Neuron (in vitro differentiated cells): ENCODE measurements at regions not wholly inside any gene's neighbourhood (a gene's known extent, or its start where the extent isn't known, plus 50 kb on each side); places are given as distances from the start of the nearest gene placed in this dataset.

ENCODE experiments used
- H2AFZ ChIP-seq: one replicate; pipeline ENCODE4 v1.6.1; 2013; ENCODE audit warnings: low read depth, mild to moderate bottlenecking, inconsistent platforms, low read length, moderate library complexity
- H3K27me3 ChIP-seq: one replicate; pipeline ENCODE4 v1.6.1; 2013; ENCODE audit warnings: low read length; ENCODE audit not compliant: insufficient read depth
- H3K36me3 ChIP-seq: one replicate; pipeline ENCODE4 v1.6.1; 2013; ENCODE audit warnings: low read length; ENCODE audit not compliant: insufficient read depth
- H3K4me1 ChIP-seq: one replicate; pipeline ENCODE4 v1.6.1; 2013; ENCODE audit warnings: low read length; ENCODE audit not compliant: insufficient read depth
- H3K4me3 ChIP-seq: 2 replicates; pipeline ENCODE4 v1.5.1; 2013; ENCODE audit warnings: mild to moderate bottlenecking, low read length, moderate library complexity
- H3K9me3 ChIP-seq: one replicate; pipeline ENCODE4 v1.6.1; 2013; ENCODE audit warnings: low read length

GRCh38 chr20:11212272-11212671 is 538.5 kb upstream of the JAG1 start:
- H3K4me1 ChIP-seq: peaks cover 12% of the 10 kb centered on the region
- H3K27me3 ChIP-seq: no peaks in the 10 kb centered on the region
- H2AFZ ChIP-seq: no peak overlapping the region
- no peaks in the 10 kb centered on the region for H3K36me3 ChIP-seq
- no peaks in the 10 kb centered on the region for H3K9me3 ChIP-seq
- H3K4me3 ChIP-seq: no peak overlapping the region

GRCh38 chr20:11212902-11213301 is 539.1 kb upstream of the JAG1 start:
- no peak overlapping the region for H2AFZ ChIP-seq
- H3K36me3 ChIP-seq: no peaks in the 10 kb centered on the region
- H3K4me3 ChIP-seq: no peak overlapping the region
- H3K9me3 ChIP-seq: no peaks in the 10 kb centered on the region
- peaks cover 12% of the 10 kb centered on the region for H3K4me1 ChIP-seq
- H3K27me3 ChIP-seq: no peaks in the 10 kb centered on the region

GRCh38 chr20:11214256-11214840 is 540.5 kb upstream of the JAG1 start:
- H3K36me3 ChIP-seq: no peaks in the 10 kb centered on the region
- no peak overlapping the region for H2AFZ ChIP-seq
- H3K4me3 ChIP-seq: no peak overlapping the region
- no peaks in the 10 kb centered on the region for H3K9me3 ChIP-seq
- no peaks in the 10 kb centered on the region for H3K27me3 ChIP-seq
- peaks cover 12% of the 10 kb centered on the region for H3K4me1 ChIP-seq

GRCh38 chr20:11216451-11217314 is 542.9 kb upstream of the JAG1 start:
- H2AFZ ChIP-seq: no peak overlapping the region
- H3K36me3 ChIP-seq: no peaks in the 10 kb centered on the region
- H3K27me3 ChIP-seq: no peaks in the 10 kb centered on the region
- peaks cover 12% of the 10 kb centered on the region for H3K4me1 ChIP-seq
- H3K4me3 ChIP-seq: no peak overlapping the region
- no peaks in the 10 kb centered on the region for H3K9me3 ChIP-seq

GRCh38 chr20:11217326-11218172 is 543.8 kb upstream of the JAG1 start:
- no peaks in the 10 kb centered on the region for H3K27me3 ChIP-seq
- no peaks in the 10 kb centered on the region for H3K36me3 ChIP-seq
- no peak overlapping the region for H2AFZ ChIP-seq
- no peak overlapping the region for H3K4me3 ChIP-seq
- H3K9me3 ChIP-seq: no peaks in the 10 kb centered on the region
- peaks cover 12% of the 10 kb centered on the region for H3K4me1 ChIP-seq

- Histone ChIP-seq H3K4me1 (peaks cover 12% of the 10 kb centered on the region), H3K27me3 (no peaks in the 10 kb centered on the region), H2AFZ (no peak overlapping the region), H3K4me3 (no peak overlapping the region), H3K9me3 (no peaks in the 10 kb centered on the region), H3K36me3 (no peaks in the 10 kb centered on the region)
These were observed 544.4 kb upstream of the JAG1 start for GRCh38 chr20:11218173-11218680.

- H3K9me3 ChIP-seq: no peaks in the 10 kb centered on the region
These were observed 545.4 kb upstream of the JAG1 start for GRCh38 chr20:11219192-11219591.

GRCh38 chr20:11221046-11221445 is 547.2 kb upstream of the JAG1 start:
- H2AFZ ChIP-seq: no peak overlapping the region

More at GRCh38 chr20:11219192-11219591, 545.4 kb upstream of the JAG1 start:
- Histone ChIP-seq H3K4me3 (no peak overlapping the region), H3K4me1 (peaks cover 12% of the 10 kb centered on the region), H3K36me3 (no peaks in the 10 kb centered on the region), H2AFZ (no peak overlapping the region), H3K27me3 (no peaks in the 10 kb centered on the region)

GRCh38 chr20:11222243-11222642 is 548.4 kb upstream of the JAG1 start:
- H3K27me3 ChIP-seq: no peaks in the 10 kb centered on the region
- H3K9me3 ChIP-seq: no peaks in the 10 kb centered on the region
- no peak overlapping the region for H2AFZ ChIP-seq
- no peaks in the 10 kb centered on the region for H3K36me3 ChIP-seq
- no peak overlapping the region for H3K4me3 ChIP-seq
- H3K4me1 ChIP-seq: no peaks in the 10 kb centered on the region

More at GRCh38 chr20:11221046-11221445, 547.2 kb upstream of the JAG1 start:
- Histone ChIP-seq H3K36me3 (no peaks in the 10 kb centered on the region), H3K27me3 (no peaks in the 10 kb centered on the region), H3K4me1 (no peaks in the 10 kb centered on the region), H3K4me3 (no peak overlapping the region), H3K9me3 (no peaks in the 10 kb centered on the region)

- H3K4me3 ChIP-seq: no peak overlapping the region
These were observed 553.8 kb upstream of the JAG1 start for GRCh38 chr20:11227602-11228001.

GRCh38 chr20:11229772-11230171 is 556.0 kb upstream of the JAG1 start:
- Histone ChIP-seq H3K27me3 (no peaks in the 10 kb centered on the region), H3K36me3 (no peaks in the 10 kb centered on the region), H3K4me1 (peaks cover 19% of the 10 kb centered on the region)

More at GRCh38 chr20:11227602-11228001, 553.8 kb upstream of the JAG1 start:
- Histone ChIP-seq H2AFZ (no peak overlapping the region), H3K27me3 (no peaks in the 10 kb centered on the region), H3K9me3 (no peaks in the 10 kb centered on the region), H3K4me1 (peaks cover 7% of the 10 kb centered on the region), H3K36me3 (no peaks in the 10 kb centered on the region)

GRCh38 chr20:11230999-11231398 is 557.2 kb upstream of the JAG1 start:
- Histone ChIP-seq H3K4me1 (peaks cover 21% of the 10 kb centered on the region), H3K36me3 (no peaks in the 10 kb centered on the region), H2AFZ (no peak overlapping the region), H3K9me3 (peaks cover 2% of the 10 kb centered on the region), H3K27me3 (no peaks in the 10 kb centered on the region), H3K4me3 (no peak overlapping the region)

More at GRCh38 chr20:11229772-11230171, 556.0 kb upstream of the JAG1 start:
- H2AFZ ChIP-seq: no peak overlapping the region
- no peak overlapping the region for H3K4me3 ChIP-seq
- no peaks in the 10 kb centered on the region for H3K9me3 ChIP-seq
